H1 (cell line): ENCODE measurements at regions not wholly inside any gene's neighbourhood (a gene's known extent, or its start where the extent isn't known, plus 50 kb on each side); places are given as distances from the start of the nearest gene placed in this dataset.

ENCODE experiments used
- CBX8 ChIP-seq: fragments of 300-800, 300-1000 bp; sonication (generic); IDR thresholded peaks from 2 replicates; pipeline ENCODE4 v1.7.1; 2016; ENCODE audit warnings: low read depth, low read length, borderline replicate concordance
- CTCF ChIP-seq, 3 experiments: IDR thresholded peaks; 1 replicate in 2 of 3; 2 replicates in 1 of 3; pipeline versions ENCODE4 v1.5.1 to v1.6.1; 2011; ENCODE audit warnings: low read length in 3 of 3, mild to moderate bottlenecking in 3 of 3, inconsistent platforms in 2 of 3, low read depth in 1 of 3, moderate library complexity in 1 of 3; ENCODE audit not compliant: insufficient read depth in 1 of 3; ENCODE audit errors: control extremely low read depth in 1 of 3
- SIN3A ChIP-seq, 2 experiments: IDR thresholded peaks in 1 of 2; conservative IDR thresholded peaks in 1 of 2; 2 replicates each; pipeline ENCODE4 v1.6.1; 2011 to 2012; ENCODE audit warnings: low read length in 2 of 2, improper control_type of control experiment in 1 of 2, low read depth in 1 of 2, mild to moderate bottlenecking in 1 of 2

DNA sequence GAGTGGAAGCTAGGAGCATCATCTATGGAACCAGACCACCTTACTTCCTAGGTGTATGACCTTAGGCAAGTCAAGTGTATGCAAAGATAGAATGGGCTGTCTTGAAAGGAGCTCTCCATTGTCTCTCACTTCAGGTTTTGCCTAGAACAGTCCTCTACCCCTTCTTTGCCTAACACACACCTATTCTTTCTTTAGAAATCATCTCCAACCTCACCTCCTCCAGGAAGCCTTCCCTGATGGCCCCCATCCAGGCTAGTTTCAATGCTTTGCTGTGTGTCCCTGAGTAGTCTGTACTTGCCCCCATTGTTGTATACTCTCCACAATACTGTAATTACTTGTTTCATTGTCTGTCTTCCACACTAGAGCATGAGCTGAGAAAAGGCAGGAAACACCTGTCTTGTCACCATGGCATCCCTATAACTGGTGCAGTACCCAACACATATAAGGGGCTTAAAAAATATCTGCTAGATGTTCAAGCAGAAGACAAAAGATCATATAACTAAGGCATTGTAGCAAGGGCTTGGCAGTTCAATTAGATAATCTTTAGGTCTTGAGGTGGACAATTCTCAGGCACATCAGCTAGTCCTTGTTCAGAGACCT, 83.0 kb downstream of the RRAGC start:
- TF ChIP-seq CTCF (IDR thresholded peaks at IDR 0.05; ENCODE audit: control extremely low read depth in 1 of 3, insufficient read depth in 1 of 3, low read depth in 1 of 3, low read length in 3 of 3), result no peak
- no peak for TF ChIP-seq CBX8
- TF ChIP-seq SIN3A (conservative IDR thresholded peaks at IDR 0.05 in 1 of 2, IDR thresholded peaks at IDR 0.05 in 1 of 2; ENCODE audit: low read depth in 1 of 2, low read length in 2 of 2), result no peak
